ENCODE measurements at regions not wholly inside any gene's neighbourhood (a gene's known extent, or its start where the extent isn't known, plus 50 kb on each side); places are given as distances from the start of the nearest gene placed in this dataset.
"Not testable (repeated sequence)": the region's sequence is repeated elsewhere in the genome, so short reads cannot be mapped to it uniquely, and the experiment has no call there.

DNA sequence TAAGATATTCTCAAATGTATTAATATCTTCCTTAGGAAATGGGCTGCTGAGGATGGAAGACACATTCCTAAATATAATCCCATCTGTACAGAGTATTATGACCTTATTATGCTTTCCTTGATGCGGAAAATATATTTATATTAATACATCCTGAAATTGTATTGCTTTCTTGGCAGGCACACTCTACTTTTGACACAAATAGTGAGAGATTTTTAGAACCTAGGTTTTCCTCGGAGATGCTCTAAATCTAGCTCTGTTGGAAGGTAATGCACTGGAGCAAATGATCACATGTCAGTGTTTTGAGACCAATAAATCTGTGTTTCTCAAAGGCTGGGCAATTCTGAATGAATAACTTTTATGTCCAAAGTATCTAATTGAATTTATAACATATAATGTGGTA lies 94.3 kb upstream of the MAGEC2 start:
- intact Hi-C loops (cut with DNase I): no loop called here
- TF ChIP-seq CTCF (IDR thresholded peaks at IDR 0.05; ENCODE audit: borderline replicate concordance, extremely low read depth, insufficient read depth): no peak
- no peaks in the 10 kb centered on the region for H3K36me3 ChIP-seq (ENCODE audit: control insufficient read depth in 2 of 3, insufficient read depth in 3 of 3, low read length in 3 of 3)
- no peaks in the 10 kb centered on the region for H3K9me3 ChIP-seq (ENCODE audit: control insufficient read depth in 2 of 3, insufficient read depth in 1 of 3, low read length in 3 of 3)
- H3K9ac ChIP-seq (ENCODE audit: low read length in 3 of 3): no peak overlapping the region
- H3K27ac ChIP-seq (ENCODE audit: low read depth in 2 of 2, low read length in 2 of 2): no peak overlapping the region
- no peaks in the 10 kb centered on the region for H3K27me3 ChIP-seq (ENCODE audit: control insufficient read depth, insufficient read depth, low read length)
- no peak overlapping the region for H3K4me3 ChIP-seq (ENCODE audit: low read length in 3 of 3)
- H3K4me1 ChIP-seq (ENCODE audit: control insufficient read depth in 2 of 3, insufficient read depth in 2 of 3, low read depth in 1 of 3, low read length in 3 of 3): no peaks in the 10 kb centered on the region
- DNase-seq: no peak
- no peak for FAIRE-seq

DNA sequence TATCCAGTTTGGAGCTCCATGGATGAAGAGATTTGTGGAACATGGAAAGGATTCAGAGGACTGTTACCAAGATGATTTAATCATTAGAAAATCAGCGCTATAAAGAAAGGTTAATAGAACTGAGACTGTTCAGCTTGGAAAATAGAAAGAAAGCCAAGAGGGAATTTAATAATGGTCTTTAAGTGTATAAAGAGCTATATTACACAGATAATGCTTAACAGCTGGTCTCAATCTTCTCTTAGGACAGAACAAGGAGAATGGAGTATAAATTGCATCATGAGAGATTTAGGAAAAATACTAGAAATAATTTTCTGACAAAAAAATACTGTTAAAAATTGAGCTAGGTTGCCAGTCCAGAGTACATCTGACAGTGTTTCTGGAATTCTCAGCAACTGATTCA lies 91.3 kb upstream of the MAGEC2 start:
- no peak for FAIRE-seq
- no peaks in the 10 kb centered on the region for H3K36me3 ChIP-seq (ENCODE audit: control insufficient read depth in 2 of 3, insufficient read depth in 3 of 3, low read length in 3 of 3)
- intact Hi-C loops (cut with DNase I): no loop called here
- no peak overlapping the region for H3K9ac ChIP-seq (ENCODE audit: low read length in 3 of 3)
- no peak for TF ChIP-seq CTCF (IDR thresholded peaks at IDR 0.05; ENCODE audit: borderline replicate concordance, extremely low read depth, insufficient read depth)
- no peaks in the 10 kb centered on the region for H3K27me3 ChIP-seq (ENCODE audit: control insufficient read depth, insufficient read depth, low read length)
- H3K4me3 ChIP-seq (ENCODE audit: low read length in 3 of 3): no peak overlapping the region
- no peaks in the 10 kb centered on the region for H3K4me1 ChIP-seq (ENCODE audit: control insufficient read depth in 2 of 3, insufficient read depth in 2 of 3, low read depth in 1 of 3, low read length in 3 of 3)
- peak in 2 of 5 donors; percentile 6 to 30 for DNase-seq
- no peaks in the 10 kb centered on the region for H3K9me3 ChIP-seq (ENCODE audit: control insufficient read depth in 2 of 3, insufficient read depth in 1 of 3, low read length in 3 of 3)
- H3K27ac ChIP-seq (ENCODE audit: low read depth in 2 of 2, low read length in 2 of 2): no peak overlapping the region

DNA sequence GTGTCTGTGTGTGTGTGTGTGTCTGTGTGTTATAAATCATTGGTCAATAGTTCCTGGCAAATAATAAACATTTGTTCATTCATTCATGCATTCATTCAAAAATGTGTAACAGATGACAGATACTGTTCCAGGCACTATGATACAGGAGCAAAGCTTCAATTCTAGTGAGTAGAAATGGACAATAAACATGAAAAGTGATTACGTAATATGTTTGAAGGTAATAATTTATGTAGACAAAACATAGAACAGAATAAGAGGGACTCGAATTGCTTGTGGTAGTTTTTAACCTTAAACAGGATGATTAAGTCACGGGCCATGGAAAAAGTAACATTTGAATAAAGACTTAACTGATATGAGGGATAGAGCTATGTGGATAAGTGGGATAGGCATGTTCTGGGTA lies 90.1 kb upstream of the MAGEC2 start:
- no peak for TF ChIP-seq CTCF (IDR thresholded peaks at IDR 0.05; ENCODE audit: borderline replicate concordance, extremely low read depth, insufficient read depth)
- Histone ChIP-seq H3K4me3 (ENCODE audit: low read length in 3 of 3) (no peak overlapping the region), H3K27ac (ENCODE audit: low read depth in 2 of 2, low read length in 2 of 2) (no peak overlapping the region), H3K9me3 (ENCODE audit: control insufficient read depth in 2 of 3, insufficient read depth in 1 of 3, low read length in 3 of 3) (no peaks in the 10 kb centered on the region), H3K36me3 (ENCODE audit: control insufficient read depth in 2 of 3, insufficient read depth in 3 of 3, low read length in 3 of 3) (no peaks in the 10 kb centered on the region), H3K9ac (ENCODE audit: low read length in 3 of 3) (no peak overlapping the region), H3K27me3 (ENCODE audit: control insufficient read depth, insufficient read depth, low read length) (no peaks in the 10 kb centered on the region), H3K4me1 (ENCODE audit: control insufficient read depth in 2 of 3, insufficient read depth in 2 of 3, low read depth in 1 of 3, low read length in 3 of 3) (no peaks in the 10 kb centered on the region)
- DNase-seq (no peak), FAIRE-seq (no peak)
- intact Hi-C loops (cut with DNase I): no loop called here

DNA sequence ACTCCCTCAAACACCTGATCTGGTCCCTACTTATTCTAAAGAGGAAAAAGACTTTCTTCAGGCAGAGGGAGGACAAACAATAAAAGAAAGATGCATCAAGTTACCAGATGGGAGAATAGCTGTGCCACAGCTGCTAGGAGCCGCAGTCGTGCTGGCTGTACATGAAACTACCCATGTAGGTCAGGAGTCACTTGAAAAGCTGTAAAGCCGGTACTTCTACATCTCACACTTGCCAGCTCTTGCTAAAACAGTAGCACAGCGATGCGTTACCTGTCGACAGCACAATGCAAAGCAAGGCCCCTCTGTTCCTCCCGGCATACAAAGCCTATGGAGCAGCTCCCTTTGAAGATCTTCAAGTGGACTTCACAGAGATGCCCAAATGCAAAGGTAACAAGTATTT lies 65.1 kb upstream of the MAGEC2 start:
- H3K9ac ChIP-seq (ENCODE audit: low read length in 3 of 3); FAIRE-seq; H3K27me3 ChIP-seq (ENCODE audit: control insufficient read depth, insufficient read depth, low read length); H3K4me1 ChIP-seq (ENCODE audit: control insufficient read depth in 2 of 3, insufficient read depth in 2 of 3, low read depth in 1 of 3, low read length in 3 of 3); H3K36me3 ChIP-seq (ENCODE audit: control insufficient read depth in 2 of 3, insufficient read depth in 3 of 3, low read length in 3 of 3); intact Hi-C loops (cut with DNase I); H3K9me3 ChIP-seq (ENCODE audit: control insufficient read depth in 2 of 3, insufficient read depth in 1 of 3, low read length in 3 of 3); H3K27ac ChIP-seq (ENCODE audit: low read depth in 2 of 2, low read length in 2 of 2); H3K4me3 ChIP-seq (ENCODE audit: low read length in 3 of 3): not testable (repeated sequence)
- DNase-seq: peak in 3 of 5 donors; percentile 14 to 19 (median 14)

All from kidney (tissue), 13 donors.